ENCODE measurements at regions not wholly inside any gene's neighbourhood (a gene's known extent, or its start where the extent isn't known, plus 50 kb on each side); places are given as distances from the start of the nearest gene placed in this dataset.

- Mint-ChIP-seq H3K36me3 (ENCODE audit: low read depth, unreplicated experiment) (no peaks in the 10 kb centered on the region), H3K9me3 (ENCODE audit: unreplicated experiment) (no peaks in the 10 kb centered on the region), H3K4me3 (ENCODE audit: unreplicated experiment) (no peak overlapping the region), H3K27ac (ENCODE audit: unreplicated experiment) (no peak overlapping the region), H3K27me3 (ENCODE audit: unreplicated experiment) (no peaks in the 10 kb centered on the region), H3K4me1 (ENCODE audit: unreplicated experiment) (no peaks in the 10 kb centered on the region)
- no peak for DNase-seq (ENCODE audit: low spot score)
- TF ChIP-seq, protein P1, sequence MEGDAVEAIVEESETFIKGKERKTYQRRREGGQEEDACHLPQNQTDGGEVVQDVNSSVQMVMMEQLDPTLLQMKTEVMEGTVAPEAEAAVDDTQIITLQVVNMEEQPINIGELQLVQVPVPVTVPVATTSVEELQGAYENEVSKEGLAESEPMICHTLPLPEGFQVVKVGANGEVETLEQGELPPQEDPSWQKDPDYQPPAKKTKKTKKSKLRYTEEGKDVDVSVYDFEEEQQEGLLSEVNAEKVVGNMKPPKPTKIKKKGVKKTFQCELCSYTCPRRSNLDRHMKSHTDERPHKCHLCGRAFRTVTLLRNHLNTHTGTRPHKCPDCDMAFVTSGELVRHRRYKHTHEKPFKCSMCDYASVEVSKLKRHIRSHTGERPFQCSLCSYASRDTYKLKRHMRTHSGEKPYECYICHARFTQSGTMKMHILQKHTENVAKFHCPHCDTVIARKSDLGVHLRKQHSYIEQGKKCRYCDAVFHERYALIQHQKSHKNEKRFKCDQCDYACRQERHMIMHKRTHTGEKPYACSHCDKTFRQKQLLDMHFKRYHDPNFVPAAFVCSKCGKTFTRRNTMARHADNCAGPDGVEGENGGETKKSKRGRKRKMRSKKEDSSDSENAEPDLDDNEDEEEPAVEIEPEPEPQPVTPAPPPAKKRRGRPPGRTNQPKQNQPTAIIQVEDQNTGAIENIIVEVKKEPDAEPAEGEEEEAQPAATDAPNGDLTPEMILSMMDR (IDR thresholded peaks at IDR 0.05; ENCODE audit: unreplicated experiment): no peak
These were observed 142.3 kb upstream of the SOX2 start for GRCh38 chr3:181569356-181569940.

- Mint-ChIP-seq H3K27me3 (ENCODE audit: unreplicated experiment) (no peaks in the 10 kb centered on the region), H3K9me3 (ENCODE audit: unreplicated experiment) (no peaks in the 10 kb centered on the region), H3K27ac (ENCODE audit: unreplicated experiment) (no peak overlapping the region), H3K4me1 (ENCODE audit: unreplicated experiment) (no peaks in the 10 kb centered on the region), H3K36me3 (ENCODE audit: low read depth, unreplicated experiment) (no peaks in the 10 kb centered on the region), H3K4me3 (ENCODE audit: unreplicated experiment) (no peak overlapping the region)
- no peak for DNase-seq (ENCODE audit: low spot score)
- TF ChIP-seq, protein P1 (IDR thresholded peaks at IDR 0.05; ENCODE audit: unreplicated experiment): no peak
These were observed 143.0 kb upstream of the SOX2 start for GRCh38 chr3:181568693-181569092.

DNA sequence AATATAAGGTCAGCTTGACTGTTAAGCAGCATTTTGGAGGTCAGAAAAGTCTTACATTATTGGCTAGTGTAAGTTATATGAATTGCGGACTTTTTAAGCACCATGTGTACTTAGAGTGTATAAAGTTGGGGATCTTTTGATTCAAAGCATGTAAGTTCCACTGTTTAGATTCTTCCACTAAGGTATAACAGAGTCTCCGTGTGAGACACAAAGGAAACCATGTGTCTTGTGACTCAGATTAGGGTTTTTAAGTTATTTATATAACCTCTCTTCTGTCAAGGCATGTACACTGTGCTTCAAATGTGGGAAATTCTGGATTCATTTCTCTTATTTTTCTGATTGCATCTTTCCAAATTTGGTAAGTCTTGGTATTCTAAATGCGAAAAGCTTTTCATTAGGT, 143.5 kb upstream of the SOX2 start:
- no peak overlapping the region for H3K27ac Mint-ChIP-seq (ENCODE audit: unreplicated experiment)
- no peak for DNase-seq (ENCODE audit: low spot score)
- H3K36me3 Mint-ChIP-seq (ENCODE audit: low read depth, unreplicated experiment): no peaks in the 10 kb centered on the region
- TF ChIP-seq, protein P1 (IDR thresholded peaks at IDR 0.05; ENCODE audit: unreplicated experiment): no peak
- no peaks in the 10 kb centered on the region for H3K9me3 Mint-ChIP-seq (ENCODE audit: unreplicated experiment)
- no peak overlapping the region for H3K4me3 Mint-ChIP-seq (ENCODE audit: unreplicated experiment)
- no peaks in the 10 kb centered on the region for H3K27me3 Mint-ChIP-seq (ENCODE audit: unreplicated experiment)
- H3K4me1 Mint-ChIP-seq (ENCODE audit: unreplicated experiment): no peaks in the 10 kb centered on the region

DNA sequence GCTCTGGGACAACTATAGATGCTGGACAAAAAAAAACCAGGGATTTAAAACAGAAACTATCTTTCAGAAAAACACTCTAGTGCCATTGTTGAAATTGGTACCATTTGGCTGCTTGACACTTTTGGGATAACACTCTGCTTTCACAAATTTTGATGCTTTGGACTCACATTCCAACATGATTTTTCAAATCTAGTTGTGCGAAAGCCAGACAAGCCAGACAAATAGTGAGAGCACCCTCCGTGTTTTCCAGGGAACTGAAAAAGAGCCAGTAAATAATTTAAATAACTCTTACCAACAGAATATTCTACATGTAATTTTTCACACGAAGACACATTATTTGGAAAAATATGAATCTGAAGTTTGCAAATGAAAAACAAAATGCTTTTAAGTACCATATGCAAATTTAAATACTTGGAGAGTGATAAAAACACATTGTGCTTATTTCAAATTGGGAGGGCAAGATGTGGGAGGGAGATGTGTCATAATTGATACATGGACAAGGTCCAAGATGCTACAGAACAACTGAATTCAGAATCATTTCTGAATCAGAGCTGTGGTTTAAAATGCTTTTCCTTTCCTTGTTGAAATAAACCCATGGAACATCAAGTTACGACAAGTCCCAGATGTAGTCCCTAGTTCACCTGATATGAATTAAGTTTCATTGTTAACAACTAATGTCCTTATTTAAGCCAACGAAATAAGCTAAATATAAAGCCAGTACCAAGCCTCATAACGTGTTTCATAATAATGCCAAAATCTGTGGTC, 144.2 kb upstream of the SOX2 start:
- TF ChIP-seq, protein P1 (IDR thresholded peaks at IDR 0.05; ENCODE audit: unreplicated experiment): no peak
- H3K27me3 Mint-ChIP-seq (ENCODE audit: unreplicated experiment): no peaks in the 10 kb centered on the region
- H3K27ac Mint-ChIP-seq (ENCODE audit: unreplicated experiment): no peak overlapping the region
- H3K36me3 Mint-ChIP-seq (ENCODE audit: low read depth, unreplicated experiment): no peaks in the 10 kb centered on the region
- H3K9me3 Mint-ChIP-seq (ENCODE audit: unreplicated experiment): no peaks in the 10 kb centered on the region
- H3K4me1 Mint-ChIP-seq (ENCODE audit: unreplicated experiment): no peaks in the 10 kb centered on the region
- no peak overlapping the region for H3K4me3 Mint-ChIP-seq (ENCODE audit: unreplicated experiment)
- no peak for DNase-seq (ENCODE audit: low spot score)

- Mint-ChIP-seq H3K4me1 (ENCODE audit: unreplicated experiment) (no peaks in the 10 kb centered on the region), H3K27me3 (ENCODE audit: unreplicated experiment) (no peaks in the 10 kb centered on the region), H3K36me3 (ENCODE audit: low read depth, unreplicated experiment) (no peaks in the 10 kb centered on the region), H3K4me3 (ENCODE audit: unreplicated experiment) (no peak overlapping the region), H3K27ac (ENCODE audit: unreplicated experiment) (no peak overlapping the region), H3K9me3 (ENCODE audit: unreplicated experiment) (no peaks in the 10 kb centered on the region)
- TF ChIP-seq, protein P1 (IDR thresholded peaks at IDR 0.05; ENCODE audit: unreplicated experiment): no peak
- DNase-seq (ENCODE audit: low spot score): no peak
These were observed 146.3 kb upstream of the SOX2 start for GRCh38 chr3:181565416-181565815.
